ENCODE measurements at regions not wholly inside any gene's neighbourhood (a gene's known extent, or its start where the extent isn't known, plus 50 kb on each side); places are given as distances from the start of the nearest gene placed in this dataset.

DNA sequence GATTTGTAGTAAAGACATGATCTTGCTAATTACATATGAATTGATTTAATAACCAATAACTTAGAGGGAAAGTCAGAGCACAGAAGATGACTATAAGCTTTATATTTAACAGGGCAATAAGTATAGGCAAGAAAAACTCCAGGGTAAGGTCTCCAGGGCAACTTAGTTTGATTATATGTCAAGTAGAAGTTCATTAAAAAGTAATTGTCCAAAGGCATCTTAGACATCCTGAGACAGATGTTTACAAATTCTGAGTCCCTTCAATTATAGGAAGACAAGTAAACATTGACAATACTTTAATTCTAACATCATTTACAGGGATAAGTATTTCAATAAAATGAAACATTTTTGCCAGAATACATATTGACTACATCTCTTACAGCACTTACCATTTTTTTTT is 416.0 kb downstream of the RAP2B start:
- Histone ChIP-seq H3K27ac (no peak overlapping the region), H3K4me1 (no peaks in the 10 kb centered on the region), H3K4me3 (no peak overlapping the region), H3K36me3 (replicated peaks in 1 of 2; ENCODE audit: insufficient read depth in 1 of 2, low read depth in 2 of 2) (no peaks in the 10 kb centered on the region), H3K27me3 (no peaks in the 10 kb centered on the region), H3K9me3 (no peaks in the 10 kb centered on the region)
- DNase-seq (no peak), ATAC-seq (no peak)
- intact Hi-C loops (cut with DNase I) = no loop called here
- TF ChIP-seq POLR2A (IDR thresholded peaks at IDR 0.05) = no peak
- TF ChIP-seq, protein P1, sequence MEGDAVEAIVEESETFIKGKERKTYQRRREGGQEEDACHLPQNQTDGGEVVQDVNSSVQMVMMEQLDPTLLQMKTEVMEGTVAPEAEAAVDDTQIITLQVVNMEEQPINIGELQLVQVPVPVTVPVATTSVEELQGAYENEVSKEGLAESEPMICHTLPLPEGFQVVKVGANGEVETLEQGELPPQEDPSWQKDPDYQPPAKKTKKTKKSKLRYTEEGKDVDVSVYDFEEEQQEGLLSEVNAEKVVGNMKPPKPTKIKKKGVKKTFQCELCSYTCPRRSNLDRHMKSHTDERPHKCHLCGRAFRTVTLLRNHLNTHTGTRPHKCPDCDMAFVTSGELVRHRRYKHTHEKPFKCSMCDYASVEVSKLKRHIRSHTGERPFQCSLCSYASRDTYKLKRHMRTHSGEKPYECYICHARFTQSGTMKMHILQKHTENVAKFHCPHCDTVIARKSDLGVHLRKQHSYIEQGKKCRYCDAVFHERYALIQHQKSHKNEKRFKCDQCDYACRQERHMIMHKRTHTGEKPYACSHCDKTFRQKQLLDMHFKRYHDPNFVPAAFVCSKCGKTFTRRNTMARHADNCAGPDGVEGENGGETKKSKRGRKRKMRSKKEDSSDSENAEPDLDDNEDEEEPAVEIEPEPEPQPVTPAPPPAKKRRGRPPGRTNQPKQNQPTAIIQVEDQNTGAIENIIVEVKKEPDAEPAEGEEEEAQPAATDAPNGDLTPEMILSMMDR (IDR thresholded peaks at IDR 0.05) = no peak

- Histone ChIP-seq H3K27ac (no peak overlapping the region), H3K4me1 (no peaks in the 10 kb centered on the region), H3K9me3 (no peaks in the 10 kb centered on the region), H3K4me3 (no peak overlapping the region), H3K36me3 (replicated peaks in 1 of 2; ENCODE audit: insufficient read depth in 1 of 2, low read depth in 2 of 2) (no peaks in the 10 kb centered on the region), H3K27me3 (no peaks in the 10 kb centered on the region)
- no peak for DNase-seq
- 38 to 42% methylated on average over 2 of the region's 2 CpGs for WGBS, 2 donors
- TF ChIP-seq, protein P1 (IDR thresholded peaks at IDR 0.05) = no peak
- intact Hi-C loops (cut with DNase I) = no loop called here
- no peak for ATAC-seq
Observed at GRCh38 chr3:153590051-153590450, 428.0 kb downstream of the RAP2B start.

DNA sequence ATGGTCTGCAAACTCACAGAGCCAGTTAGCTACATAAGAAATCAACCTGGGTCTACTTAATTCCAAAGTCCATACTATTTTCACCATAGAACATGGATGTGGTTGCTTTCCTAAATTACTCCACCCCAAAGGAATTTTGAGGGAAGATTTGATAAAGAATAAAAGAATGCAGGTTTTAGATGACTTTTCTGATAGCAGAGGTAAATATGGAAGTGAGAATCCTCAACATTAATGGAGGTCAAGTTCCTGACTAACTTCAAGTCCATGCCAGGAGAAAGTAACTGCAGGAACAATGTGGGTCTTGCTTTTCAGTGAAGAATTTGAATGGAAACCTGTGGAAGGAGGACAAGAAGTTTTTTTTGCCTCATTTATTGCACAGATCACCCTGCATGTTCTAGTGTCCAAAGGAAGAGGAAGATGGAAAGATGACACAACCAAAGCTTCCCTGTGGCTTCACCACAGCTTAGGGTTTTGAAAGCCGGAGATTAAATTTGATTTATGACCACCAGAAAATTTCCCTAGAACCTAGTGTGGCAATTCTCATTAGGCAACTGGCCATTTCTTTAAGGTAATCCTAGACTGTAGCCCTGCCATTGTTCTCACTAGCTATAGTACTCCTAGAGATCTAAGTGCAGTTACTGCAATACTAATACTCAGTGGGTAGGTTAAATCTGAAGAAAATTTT is 429.7 kb downstream of the RAP2B start:
- H3K36me3 ChIP-seq (replicated peaks in 1 of 2; ENCODE audit: insufficient read depth in 1 of 2, low read depth in 2 of 2) = no peaks in the 10 kb centered on the region
- H3K4me1 ChIP-seq = no peaks in the 10 kb centered on the region
- no peak overlapping the region for H3K27ac ChIP-seq
- DNase-seq (no peak), ATAC-seq (no peak)
- TF ChIP-seq POLR2A (IDR thresholded peaks at IDR 0.05) = no peak
- TF ChIP-seq, protein P1 (IDR thresholded peaks at IDR 0.05) = no peak
- 55 to 69% methylated on average over 1 of the region's 1 CpG for WGBS, 2 donors
- intact Hi-C loops (cut with DNase I) = no loop called here
- no peak overlapping the region for H3K4me3 ChIP-seq
- H3K9me3 ChIP-seq = no peaks in the 10 kb centered on the region
- H3K27me3 ChIP-seq = no peaks in the 10 kb centered on the region

- Histone ChIP-seq H3K27me3 (no peaks in the 10 kb centered on the region), H3K36me3 (replicated peaks in 1 of 2; ENCODE audit: insufficient read depth in 1 of 2, low read depth in 2 of 2) (no peaks in the 10 kb centered on the region), H3K9me3 (no peaks in the 10 kb centered on the region), H3K4me1 (no peaks in the 10 kb centered on the region), H3K4me3 (no peak overlapping the region), H3K27ac (no peak overlapping the region)
- ATAC-seq (no peak), DNase-seq (no peak)
- intact Hi-C loops (cut with DNase I) = no loop called here
- TF ChIP-seq, protein P1 (IDR thresholded peaks at IDR 0.05) = peak in 6 of 7 experiments; percentile 18 to 39 (median 24)
- no peak for TF ChIP-seq POLR2A (IDR thresholded peaks at IDR 0.05)
Observed at GRCh38 chr3:153595186-153595815, 433.3 kb downstream of the RAP2B start.

GRCh38 chr3:153596401-153596800 is 434.4 kb downstream of the RAP2B start:
- H3K9me3 ChIP-seq = no peaks in the 10 kb centered on the region
- WGBS, 2 donors = 63 to 71% methylated on average over 4 of the region's 4 CpGs
- H3K27me3 ChIP-seq = no peaks in the 10 kb centered on the region
- no peak for DNase-seq
- no peaks in the 10 kb centered on the region for H3K36me3 ChIP-seq (replicated peaks in 1 of 2; ENCODE audit: insufficient read depth in 1 of 2, low read depth in 2 of 2)
- TF ChIP-seq, protein P1 (IDR thresholded peaks at IDR 0.05) = no peak
- TF ChIP-seq POLR2A (IDR thresholded peaks at IDR 0.05) = no peak
- intact Hi-C loops (cut with DNase I) = no loop called here
- no peak overlapping the region for H3K27ac ChIP-seq
- no peak for ATAC-seq
- H3K4me1 ChIP-seq = no peaks in the 10 kb centered on the region
- no peak overlapping the region for H3K4me3 ChIP-seq

All from body of pancreas (tissue), 4 donors.